ENCODE measurements at regions not wholly inside any gene's neighbourhood (a gene's known extent, or its start where the extent isn't known, plus 50 kb on each side); places are given as distances from the start of the nearest gene placed in this dataset.

GRCh38 chr13:71090990-71091389 lies 776.0 kb downstream of the DACH1 start:
- no peaks in the 10 kb centered on the region for H3K4me1 Mint-ChIP-seq
- DNase-seq = no peak
- Histone ChIP-seq H3K23ac (ENCODE audit: insufficient read length, low read depth, low read length) (no peak overlapping the region), H3K9ac (ENCODE audit: extremely low read depth, insufficient read length, low read length) (no peak overlapping the region), H3K14ac (ENCODE audit: insufficient read depth, low read length) (no peak overlapping the region), H3K9me3 (ENCODE audit: control insufficient read depth, low read depth, low read length) (no peaks in the 10 kb centered on the region), H2BK12ac (ENCODE audit: insufficient read length, low read depth, low read length) (no peak overlapping the region), H4K8ac (replicated peaks; ENCODE audit: insufficient read length, low read depth, low read length) (no peak overlapping the region), H3K79me2 (ENCODE audit: insufficient read depth, low read length) (no peaks in the 10 kb centered on the region), H3K18ac (ENCODE audit: insufficient read length, low read depth, low read length) (no peak overlapping the region), H2AFZ (ENCODE audit: low read length) (no peak overlapping the region), H3K4me1 (ENCODE audit: insufficient read depth, low read length) (no peaks in the 10 kb centered on the region), H3T11ph (ENCODE audit: low read length) (no peak overlapping the region), H3K79me1 (ENCODE audit: insufficient read depth, low read depth, low read length, poor library complexity, severe bottlenecking) (no peaks in the 10 kb centered on the region), H3K56ac (ENCODE audit: insufficient read length, low read depth, low read length) (no peak overlapping the region), H4K5ac (ENCODE audit: insufficient read length, low read depth, low read length) (no peak overlapping the region), H2BK5ac (ENCODE audit: insufficient read length, low read length) (no peak overlapping the region), H2BK120ac (ENCODE audit: low read depth, low read length, poor library complexity, severe bottlenecking) (no peak overlapping the region), H3K4ac (ENCODE audit: low read depth, low read length) (no peak overlapping the region), H3K4me2 (ENCODE audit: insufficient read depth, insufficient read length, low read length) (no peak overlapping the region), H3K23me2 (ENCODE audit: insufficient read length, low read depth, low read length, poor library complexity, severe bottlenecking) (no peaks in the 10 kb centered on the region), H2BK15ac (ENCODE audit: low read depth, low read length) (no peak overlapping the region), H2AK5ac (ENCODE audit: insufficient read length, low read length) (no peak overlapping the region), H4K91ac (ENCODE audit: insufficient read length, low read depth, low read length) (no peak overlapping the region), H2BK20ac (ENCODE audit: low read depth, low read length, poor library complexity, severe bottlenecking) (no peak overlapping the region), H3K27me3 (ENCODE audit: insufficient read depth, low read length) (no peaks in the 10 kb centered on the region), H4K20me1 (ENCODE audit: control insufficient read depth, insufficient read depth, insufficient read length) (no peaks in the 10 kb centered on the region), H3K27ac (ENCODE audit: insufficient read length, low read depth, low read length) (no peak overlapping the region)
- WGBS (ENCODE audit: extremely low coverage, insufficient read length, low lambda C conversion rate) = no CpG with 5 or more reads among the region's 2 CpGs
- no peaks in the 10 kb centered on the region for H3K27me3 Mint-ChIP-seq (ENCODE audit: low read depth)
- peaks cover 0 to 6% of the 10 kb centered on the region in 2 experiments; a peak in 1 of 5 replicates for H3K9me3 Mint-ChIP-seq
- no peak for TF ChIP-seq CTCF (conservative IDR thresholded peaks at IDR 0.05)
- no peak overlapping the region for H3K4me3 Mint-ChIP-seq
- H3K36me3 Mint-ChIP-seq (ENCODE audit: insufficient read depth in 1 of 3, low read depth in 3 of 3) = no peaks in the 10 kb centered on the region
- H3K27ac Mint-ChIP-seq = no peak overlapping the region
